Tibial nerve (tissue), 4 donors: ENCODE measurements at regions not wholly inside any gene's neighbourhood (a gene's known extent, or its start where the extent isn't known, plus 50 kb on each side); places are given as distances from the start of the nearest gene placed in this dataset.

Experiments used
- DNase-seq, 2 donors: peaks; one replicate each; pipeline ENCODE4 v3.0.0-alpha.2; 2019; ENCODE audit warnings: low spot score in 2 of 2
- H3K27ac ChIP-seq, 4 donors: fragments of 200-600 bp; sonication (generic) in 3 of 4; one replicate each; pipeline ENCODE4 v1.5.1; 2017 to 2019; ENCODE audit warnings: mild to moderate bottlenecking in 1 of 4
- H3K27me3 ChIP-seq, 2 donors: fragments of 200-600 bp; sonication (generic) in 1 of 2; one replicate each; pipeline versions ENCODE4 v1.5.1 to v1.6.0; 2017 to 2019
- H3K36me3 ChIP-seq, 3 donors: fragments of 200-600 bp; sonication (generic); one replicate each; pipeline ENCODE4 v1.5.1; 2018 to 2019
- H3K4me1 ChIP-seq, 4 donors: fragments of 200-600 bp; sonication (generic) in 3 of 4; one replicate each; pipeline ENCODE4 v1.5.1; 2017 to 2019
- H3K4me3 ChIP-seq, 4 donors: fragments of 200-600 bp; sonication (generic) in 3 of 4; one replicate each; pipeline ENCODE4 v1.5.1; 2017 to 2019; ENCODE audit warnings: mild to moderate bottlenecking in 1 of 4, moderate library complexity in 1 of 4
- H3K9me3 ChIP-seq, 4 donors: fragments of 200-600 bp; sonication (generic) in 3 of 4; one replicate each; pipeline ENCODE4 v1.5.1; 2017 to 2019
- EP300 ChIP-seq, 2 donors: sonication (generic); formaldehyde crosslinking; IDR thresholded peaks; one replicate each; pipeline ENCODE4 v1.6.1; 2017; ENCODE audit warnings: antibody characterized with exemption in 2 of 2, mild to moderate bottlenecking in 1 of 2
- POLR2A ChIP-seq, 2 donors: fragments of 450-650 bp; IDR thresholded peaks; one replicate each; pipeline ENCODE4 v1.6.1; 2017; ENCODE audit warnings: antibody characterized with exemption in 2 of 2, mild to moderate bottlenecking in 2 of 2, moderate library complexity in 2 of 2
- WGBS, 2 donors: methylation state at CpG; one replicate each; pipeline ENCODE4 v1.1.5; 2018; 5-methylcytosine and 5-hydroxymethylcytosine counted together
- TF ChIP-seq, protein P1 (sequence below), 5 experiments: fragments of 200-600 bp in 3 of 5; fragments of 450-650 bp in 2 of 5; sonication (generic) in 3 of 5; IDR thresholded peaks; one replicate each; pipeline ENCODE4 v1.5.1; 2016 to 2019; ENCODE audit warnings: antibody characterized with exemption in 5 of 5, mild to moderate bottlenecking in 3 of 5, moderate library complexity in 2 of 5

GRCh38 chr5:84549054-84549453 is 164.4 kb upstream of the EDIL3 start:
- no peaks in the 10 kb centered on the region for H3K4me1 ChIP-seq
- H3K4me3 ChIP-seq = no peak overlapping the region
- TF ChIP-seq, protein P1, sequence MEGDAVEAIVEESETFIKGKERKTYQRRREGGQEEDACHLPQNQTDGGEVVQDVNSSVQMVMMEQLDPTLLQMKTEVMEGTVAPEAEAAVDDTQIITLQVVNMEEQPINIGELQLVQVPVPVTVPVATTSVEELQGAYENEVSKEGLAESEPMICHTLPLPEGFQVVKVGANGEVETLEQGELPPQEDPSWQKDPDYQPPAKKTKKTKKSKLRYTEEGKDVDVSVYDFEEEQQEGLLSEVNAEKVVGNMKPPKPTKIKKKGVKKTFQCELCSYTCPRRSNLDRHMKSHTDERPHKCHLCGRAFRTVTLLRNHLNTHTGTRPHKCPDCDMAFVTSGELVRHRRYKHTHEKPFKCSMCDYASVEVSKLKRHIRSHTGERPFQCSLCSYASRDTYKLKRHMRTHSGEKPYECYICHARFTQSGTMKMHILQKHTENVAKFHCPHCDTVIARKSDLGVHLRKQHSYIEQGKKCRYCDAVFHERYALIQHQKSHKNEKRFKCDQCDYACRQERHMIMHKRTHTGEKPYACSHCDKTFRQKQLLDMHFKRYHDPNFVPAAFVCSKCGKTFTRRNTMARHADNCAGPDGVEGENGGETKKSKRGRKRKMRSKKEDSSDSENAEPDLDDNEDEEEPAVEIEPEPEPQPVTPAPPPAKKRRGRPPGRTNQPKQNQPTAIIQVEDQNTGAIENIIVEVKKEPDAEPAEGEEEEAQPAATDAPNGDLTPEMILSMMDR (IDR thresholded peaks at IDR 0.05) = no peak
- TF ChIP-seq POLR2A (IDR thresholded peaks at IDR 0.05) = no peak
- no peak for TF ChIP-seq EP300 (IDR thresholded peaks at IDR 0.05)
- H3K36me3 ChIP-seq = no peaks in the 10 kb centered on the region
- H3K9me3 ChIP-seq = no peaks in the 10 kb centered on the region
- DNase-seq = no peak
- no peaks in the 10 kb centered on the region for H3K27me3 ChIP-seq
- no peak overlapping the region for H3K27ac ChIP-seq
- WGBS, 2 donors = 79 to 88% methylated on average over 1 of the region's 1 CpG

GRCh38 chr5:84546686-84547085 is 162.0 kb upstream of the EDIL3 start:
- H3K27ac ChIP-seq = no peak overlapping the region

GRCh38 chr5:84536797-84537196 is 152.1 kb upstream of the EDIL3 start:
- Histone ChIP-seq H3K4me3 (no peak overlapping the region), H3K4me1 (no peaks in the 10 kb centered on the region), H3K9me3 (peaks cover 0 to 9% (median 0%) of the 10 kb centered on the region in 4 donors), H3K27ac (no peak overlapping the region), H3K36me3 (no peaks in the 10 kb centered on the region), H3K27me3 (no peaks in the 10 kb centered on the region)
- no peak for TF ChIP-seq EP300 (IDR thresholded peaks at IDR 0.05)
- TF ChIP-seq POLR2A (IDR thresholded peaks at IDR 0.05) = no peak
- TF ChIP-seq, protein P1 (IDR thresholded peaks at IDR 0.05) = no peak
- 86 to 87% methylated on average over 3 of the region's 3 CpGs for WGBS, 2 donors
- DNase-seq = no peak

More at GRCh38 chr5:84546686-84547085, 162.0 kb upstream of the EDIL3 start:
- TF ChIP-seq EP300 (IDR thresholded peaks at IDR 0.05) (no peak), POLR2A (IDR thresholded peaks at IDR 0.05) (no peak)
- TF ChIP-seq, protein P1 (IDR thresholded peaks at IDR 0.05) = no peak
- WGBS, 2 donors = 84 to 86% methylated on average over 3 of the region's 3 CpGs
- Histone ChIP-seq H3K36me3 (no peaks in the 10 kb centered on the region), H3K9me3 (peaks cover 0 to 3% (median 0%) of the 10 kb centered on the region in 4 donors), H3K4me3 (no peak overlapping the region), H3K27me3 (no peaks in the 10 kb centered on the region), H3K4me1 (no peaks in the 10 kb centered on the region)
- no peak for DNase-seq

GRCh38 chr5:84535281-84535680 is 150.6 kb upstream of the EDIL3 start:
- no peak for DNase-seq
- WGBS, 2 donors = 81 to 83% methylated on average over 3 of the region's 3 CpGs

GRCh38 chr5:84524491-84524890 is 139.8 kb upstream of the EDIL3 start:
- Histone ChIP-seq H3K27ac (no peak overlapping the region), H3K27me3 (no peaks in the 10 kb centered on the region), H3K4me3 (no peak overlapping the region), H3K9me3 (no peaks in the 10 kb centered on the region), H3K36me3 (no peaks in the 10 kb centered on the region), H3K4me1 (no peaks in the 10 kb centered on the region)
- TF ChIP-seq EP300 (IDR thresholded peaks at IDR 0.05) (no peak), POLR2A (IDR thresholded peaks at IDR 0.05) (no peak)
- TF ChIP-seq, protein P1 (IDR thresholded peaks at IDR 0.05) = no peak
- DNase-seq = no peak

More at GRCh38 chr5:84535281-84535680, 150.6 kb upstream of the EDIL3 start:
- H3K36me3 ChIP-seq = no peaks in the 10 kb centered on the region
- H3K27ac ChIP-seq = no peak overlapping the region
- H3K4me3 ChIP-seq = no peak overlapping the region
- no peak for TF ChIP-seq POLR2A (IDR thresholded peaks at IDR 0.05)
- TF ChIP-seq, protein P1 (IDR thresholded peaks at IDR 0.05) = no peak
- no peak for TF ChIP-seq EP300 (IDR thresholded peaks at IDR 0.05)
- H3K9me3 ChIP-seq = peaks cover 0 to 5% (median 0%) of the 10 kb centered on the region in 4 donors
- H3K27me3 ChIP-seq = no peaks in the 10 kb centered on the region
- no peaks in the 10 kb centered on the region for H3K4me1 ChIP-seq
